Smooth muscle cell of the brain vasculature (primary cell): ENCODE measurements at regions not wholly inside any gene's neighbourhood (a gene's known extent, or its start where the extent isn't known, plus 50 kb on each side); places are given as distances from the start of the nearest gene placed in this dataset.

Source experiments
- DNase-seq: peaks from one replicate; pipeline ENCODE4 v3.0.0-alpha.2; 2012; ENCODE audit warnings: low read depth, low spot score

DNA sequence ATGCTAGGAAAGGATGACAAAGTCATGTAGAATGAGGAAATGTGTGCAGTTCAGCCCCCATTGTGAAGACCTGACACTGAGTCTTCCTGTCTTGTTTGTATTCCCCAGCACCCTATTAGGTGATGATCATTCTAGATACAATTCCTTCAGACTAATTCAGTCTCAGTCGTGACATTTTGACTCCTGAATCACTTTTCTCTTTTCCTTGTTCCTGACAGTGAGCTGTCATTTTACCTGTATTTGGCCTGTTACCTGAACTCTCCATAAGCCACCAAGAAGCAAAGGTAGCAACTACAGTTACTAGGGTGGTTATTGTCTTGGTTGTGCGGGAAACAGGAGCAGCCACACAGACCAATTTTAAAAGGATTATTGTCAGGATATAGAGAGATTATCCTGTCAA, 111.4 kb upstream of the TAC1 start:
- no peak for DNase-seq

DNA sequence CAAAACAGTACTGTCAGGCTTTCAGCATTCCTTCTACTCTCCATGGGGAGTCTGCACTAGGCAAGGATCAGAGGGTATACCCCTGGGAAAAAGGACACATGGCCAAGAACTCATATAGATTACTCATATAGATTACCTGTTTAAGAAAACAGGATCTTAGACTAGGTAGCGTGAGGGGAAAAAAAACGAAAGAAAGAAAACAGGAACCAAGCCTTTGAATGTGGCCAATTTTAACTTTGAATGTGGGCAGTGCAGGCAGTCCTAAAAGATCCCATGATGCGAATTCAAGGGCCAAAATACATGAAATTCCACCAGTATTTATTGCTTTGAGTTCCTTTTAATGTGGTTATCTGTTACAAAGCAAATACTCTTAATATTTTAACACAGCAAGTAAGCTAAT, 108.6 kb upstream of the TAC1 start:
- DNase-seq = no peak

DNA sequence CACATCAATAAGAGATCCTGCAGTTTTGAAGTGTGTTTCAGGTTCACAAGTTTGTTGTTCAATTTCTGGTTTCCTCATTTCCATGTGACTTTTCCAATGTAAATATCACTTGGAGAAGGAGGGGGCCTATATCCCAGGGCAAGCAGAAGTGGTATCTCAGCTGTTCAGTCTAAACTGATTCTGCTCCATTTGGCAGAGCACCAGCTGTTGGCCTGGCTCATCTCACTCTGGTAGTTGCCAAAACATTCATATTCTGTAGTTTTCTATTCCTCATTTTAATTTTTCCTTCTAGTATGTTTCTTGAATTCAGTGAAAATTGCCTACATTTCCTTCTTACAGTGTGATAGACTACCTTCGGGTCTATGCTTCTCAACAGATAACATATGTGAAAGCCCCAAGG, 101.8 kb upstream of the TAC1 start:
- DNase-seq = no peak

DNA sequence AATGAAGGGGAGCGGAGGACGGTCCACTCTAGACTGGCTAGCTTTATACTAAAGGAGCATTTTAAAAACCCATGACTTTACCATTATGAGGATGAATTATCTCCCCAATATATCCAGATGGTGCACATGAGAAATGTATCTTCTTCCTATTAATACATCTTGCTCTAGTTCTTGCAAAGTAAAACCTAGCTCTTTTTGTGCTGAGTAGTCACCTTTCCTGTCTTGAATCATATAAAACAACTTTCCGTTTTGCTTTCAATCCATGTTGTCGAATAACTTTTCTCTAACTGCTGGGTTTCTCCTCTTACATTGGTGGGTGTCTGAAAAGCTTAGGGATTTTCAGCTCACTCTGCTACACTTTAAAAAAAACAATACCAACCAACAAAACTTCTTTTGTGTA, 96.3 kb upstream of the TAC1 start:
- no peak for DNase-seq

DNA sequence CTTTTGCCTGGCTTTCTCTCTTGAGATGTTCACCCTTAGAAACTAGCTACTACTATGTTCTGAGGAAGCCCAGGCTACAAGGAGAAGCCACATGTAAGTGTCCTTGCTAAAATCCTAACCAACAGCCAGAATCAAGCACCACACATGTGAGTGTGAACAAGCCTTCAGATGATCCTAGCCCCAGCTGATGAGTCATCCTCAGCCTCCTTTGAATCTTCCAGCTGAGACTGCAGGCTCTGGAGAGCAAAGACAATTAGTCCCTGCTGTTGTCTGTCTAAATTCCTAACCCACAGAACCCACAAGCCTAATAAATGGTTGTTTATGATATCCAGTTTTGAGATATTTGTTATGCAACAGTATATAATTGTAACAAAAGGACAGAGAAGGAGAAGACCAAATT, 92.8 kb upstream of the TAC1 start:
- no peak for DNase-seq

DNA sequence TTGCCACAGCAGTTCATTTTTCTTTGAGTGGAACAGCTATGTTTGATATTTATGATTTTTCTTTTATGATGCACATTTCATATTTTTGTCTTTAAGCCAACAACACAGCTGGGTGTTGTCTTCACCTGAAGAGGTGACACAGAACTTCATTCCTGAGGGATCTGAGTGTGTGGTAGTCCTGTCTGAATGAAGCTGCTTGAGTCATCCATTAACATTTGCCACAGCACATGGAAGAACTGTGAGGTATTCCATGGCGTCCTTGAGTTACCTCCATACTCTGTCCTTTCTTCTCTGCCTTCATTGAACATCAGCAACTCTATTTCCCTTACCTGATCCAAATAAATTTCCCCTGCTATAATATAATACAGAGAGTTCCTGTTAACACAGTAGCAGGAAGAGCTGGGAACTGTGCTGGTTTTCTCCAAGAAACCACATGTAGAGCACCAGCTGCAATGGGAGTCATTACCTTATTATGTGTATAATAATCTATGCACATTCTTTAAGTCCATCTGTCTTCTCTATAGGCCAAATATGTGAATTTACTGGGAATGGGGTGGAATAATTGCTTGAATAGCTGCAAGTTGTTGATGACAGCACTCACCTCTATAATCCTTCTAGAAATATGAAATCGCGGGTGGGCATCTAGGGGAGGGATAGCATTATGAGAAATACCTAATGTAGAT, 72.4 kb upstream of the TAC1 start:
- no peak for DNase-seq

DNA sequence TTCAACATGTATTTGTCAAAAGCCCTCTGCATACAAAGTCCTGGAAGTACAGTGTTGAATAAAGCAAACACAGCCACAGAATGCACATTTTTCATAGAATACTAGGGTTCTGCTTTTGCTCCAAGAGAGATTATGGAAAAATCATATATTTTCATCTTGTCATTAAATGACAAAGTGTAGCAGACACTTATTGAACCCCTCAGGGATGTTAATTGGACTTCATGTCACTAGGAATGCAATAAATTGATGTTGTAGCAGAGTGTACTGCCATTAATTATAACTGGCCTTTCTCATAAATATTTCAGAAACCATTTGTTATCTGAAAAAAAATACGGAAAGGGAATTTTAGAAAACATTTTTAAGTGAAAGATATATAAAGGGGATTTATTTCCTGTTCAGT, 64.5 kb upstream of the TAC1 start:
- DNase-seq = no peak

DNA sequence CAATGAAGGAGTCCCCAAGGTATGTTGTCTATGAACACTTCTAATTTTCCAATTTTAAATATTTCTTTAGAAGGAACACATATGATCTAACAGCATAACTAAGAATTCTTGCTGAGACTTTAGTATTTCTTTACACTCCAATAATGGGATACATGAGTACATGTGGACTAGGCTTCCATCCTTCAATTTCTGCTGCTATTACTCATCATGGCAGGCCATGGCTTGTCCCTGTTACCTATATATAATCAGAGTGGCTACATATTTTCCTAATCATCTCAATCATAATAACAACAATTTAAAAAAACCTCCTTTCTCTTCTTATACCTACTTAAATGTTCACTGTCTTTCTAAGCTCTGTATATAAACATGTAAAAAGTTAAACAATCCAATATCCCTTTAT, 60.3 kb upstream of the TAC1 start:
- DNase-seq = no peak

DNA sequence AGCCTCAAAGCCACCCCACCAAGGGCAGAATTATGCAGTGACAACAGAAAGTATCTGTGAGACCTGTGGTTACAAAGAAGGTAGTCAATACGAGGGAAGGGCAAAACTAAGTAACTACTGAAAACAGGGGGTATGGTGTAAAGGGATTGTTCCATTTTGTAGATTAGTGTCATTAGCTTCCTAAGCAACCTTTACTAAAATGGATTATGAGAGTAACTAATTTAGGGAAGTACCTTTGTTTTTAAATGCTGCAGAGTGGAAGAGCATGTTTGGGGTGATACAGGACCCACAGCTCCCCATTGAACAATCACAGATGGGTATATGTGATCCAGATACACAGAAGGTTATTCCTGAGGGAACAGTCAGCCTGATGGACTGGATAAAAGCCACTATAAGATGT, 51.3 kb upstream of the TAC1 start:
- no peak for DNase-seq
